ENCODE measurements at regions not wholly inside any gene's neighbourhood (a gene's known extent, or its start where the extent isn't known, plus 50 kb on each side); places are given as distances from the start of the nearest gene placed in this dataset.

- no peaks in the 10 kb centered on the region for H3K9me3 ChIP-seq (ENCODE audit: low read depth, low read length)
- H4K20me1 ChIP-seq (ENCODE audit: insufficient read depth, low read length), result no peaks in the 10 kb centered on the region
- H3K4me2 ChIP-seq (ENCODE audit: insufficient read depth, low read length), result no peak overlapping the region
- DNase-seq (ENCODE audit: insufficient read length, low spot score, missing footprints), result no peak
- no peak overlapping the region for H3K4me3 ChIP-seq (ENCODE audit: insufficient read depth, low read length)
- no peaks in the 10 kb centered on the region for H3K27me3 ChIP-seq (ENCODE audit: insufficient read depth, low read length)
- no peak for TF ChIP-seq CTCF (IDR thresholded peaks at IDR 0.05; ENCODE audit: extremely low read depth, low read depth, low read length)
- H3K36me3 ChIP-seq (ENCODE audit: insufficient read depth, low read length), result no peaks in the 10 kb centered on the region
- H3K79me2 ChIP-seq (ENCODE audit: insufficient read depth, low read length), result no peaks in the 10 kb centered on the region
- no peaks in the 10 kb centered on the region for H3K4me1 ChIP-seq (ENCODE audit: insufficient read depth, low read length)
- H2AFZ ChIP-seq (ENCODE audit: low read length), result no peak overlapping the region
- H3K27ac ChIP-seq (ENCODE audit: low read depth, low read length), result no peak overlapping the region
Observed at GRCh38 chr1:87673309-87673708, 344.6 kb downstream of the LMO4 start.

- Histone ChIP-seq H3K27me3 (ENCODE audit: insufficient read depth, low read length) (no peaks in the 10 kb centered on the region), H3K9me3 (ENCODE audit: low read depth, low read length) (no peaks in the 10 kb centered on the region), H3K4me2 (ENCODE audit: insufficient read depth, low read length) (no peak overlapping the region), H4K20me1 (ENCODE audit: insufficient read depth, low read length) (no peaks in the 10 kb centered on the region), H3K79me2 (ENCODE audit: insufficient read depth, low read length) (no peaks in the 10 kb centered on the region), H2AFZ (ENCODE audit: low read length) (no peak overlapping the region), H3K27ac (ENCODE audit: low read depth, low read length) (no peak overlapping the region), H3K4me1 (ENCODE audit: insufficient read depth, low read length) (no peaks in the 10 kb centered on the region), H3K36me3 (ENCODE audit: insufficient read depth, low read length) (no peaks in the 10 kb centered on the region), H3K4me3 (ENCODE audit: insufficient read depth, low read length) (no peak overlapping the region)
- DNase-seq (ENCODE audit: insufficient read length, low spot score, missing footprints), result no peak
- peak; percentile 34 for TF ChIP-seq CTCF (IDR thresholded peaks at IDR 0.05; ENCODE audit: extremely low read depth, low read depth, low read length)
Observed at GRCh38 chr1:87673748-87674147, 345.1 kb downstream of the LMO4 start.

GRCh38 chr1:87674791-87675190 is 346.1 kb downstream of the LMO4 start:
- Histone ChIP-seq H3K27ac (ENCODE audit: low read depth, low read length) (no peak overlapping the region), H3K9me3 (ENCODE audit: low read depth, low read length) (no peaks in the 10 kb centered on the region), H3K36me3 (ENCODE audit: insufficient read depth, low read length) (no peaks in the 10 kb centered on the region), H3K4me3 (ENCODE audit: insufficient read depth, low read length) (no peak overlapping the region), H3K79me2 (ENCODE audit: insufficient read depth, low read length) (no peaks in the 10 kb centered on the region), H3K27me3 (ENCODE audit: insufficient read depth, low read length) (no peaks in the 10 kb centered on the region), H3K4me1 (ENCODE audit: insufficient read depth, low read length) (no peaks in the 10 kb centered on the region), H2AFZ (ENCODE audit: low read length) (no peak overlapping the region), H3K4me2 (ENCODE audit: insufficient read depth, low read length) (no peak overlapping the region), H4K20me1 (ENCODE audit: insufficient read depth, low read length) (no peaks in the 10 kb centered on the region)
- no peak for TF ChIP-seq CTCF (IDR thresholded peaks at IDR 0.05; ENCODE audit: extremely low read depth, low read depth, low read length)
- peak; percentile 27 for DNase-seq (ENCODE audit: insufficient read length, low spot score, missing footprints)

- Histone ChIP-seq H2AFZ (ENCODE audit: low read length) (no peak overlapping the region), H3K4me2 (ENCODE audit: insufficient read depth, low read length) (no peak overlapping the region), H3K9me3 (ENCODE audit: low read depth, low read length) (no peaks in the 10 kb centered on the region), H3K27me3 (ENCODE audit: insufficient read depth, low read length) (no peaks in the 10 kb centered on the region), H3K79me2 (ENCODE audit: insufficient read depth, low read length) (no peaks in the 10 kb centered on the region), H3K4me3 (ENCODE audit: insufficient read depth, low read length) (no peak overlapping the region), H4K20me1 (ENCODE audit: insufficient read depth, low read length) (no peaks in the 10 kb centered on the region), H3K27ac (ENCODE audit: low read depth, low read length) (no peak overlapping the region), H3K4me1 (ENCODE audit: insufficient read depth, low read length) (no peaks in the 10 kb centered on the region), H3K36me3 (ENCODE audit: insufficient read depth, low read length) (no peaks in the 10 kb centered on the region)
- no peak for DNase-seq (ENCODE audit: insufficient read length, low spot score, missing footprints)
- no peak for TF ChIP-seq CTCF (IDR thresholded peaks at IDR 0.05; ENCODE audit: extremely low read depth, low read depth, low read length)
Observed at GRCh38 chr1:87678266-87678665, 349.6 kb downstream of the LMO4 start.

All from osteoblast (primary cell).